ENCODE measurements at regions not wholly inside any gene's neighbourhood (a gene's known extent, or its start where the extent isn't known, plus 50 kb on each side); places are given as distances from the start of the nearest gene placed in this dataset.

- Mint-ChIP-seq H3K27ac (no peak overlapping the region), H3K9me3 (peaks cover 28% of the 10 kb centered on the region), H3K4me3 (no peak overlapping the region), H3K36me3 (ENCODE audit: low read depth) (no peaks in the 10 kb centered on the region), H3K27me3 (ENCODE audit: low read depth) (no peaks in the 10 kb centered on the region), H3K4me1 (peaks cover 19% of the 10 kb centered on the region)
- TF ChIP-seq CTCF (IDR thresholded peaks at IDR 0.05; ENCODE audit: unreplicated experiment in 3 of 3): no peak
Observed at GRCh38 chr2:226450141-226450540, 349.5 kb downstream of the IRS1 start.

GRCh38 chr2:226447338-226448300, 352.0 kb downstream of the IRS1 start:
- Mint-ChIP-seq H3K4me1 (peaks cover 19% of the 10 kb centered on the region), H3K4me3 (no peak overlapping the region), H3K9me3 (peaks cover 15% of the 10 kb centered on the region), H3K27me3 (ENCODE audit: low read depth) (no peaks in the 10 kb centered on the region), H3K36me3 (ENCODE audit: low read depth) (no peaks in the 10 kb centered on the region), H3K27ac (peak overlapping the region in 1 of 3 experiments; percentile 76)
- no peak for TF ChIP-seq CTCF (IDR thresholded peaks at IDR 0.05; ENCODE audit: unreplicated experiment in 3 of 3)

- Mint-ChIP-seq H3K9me3 (peaks cover 8% of the 10 kb centered on the region), H3K4me3 (no peak overlapping the region), H3K27me3 (ENCODE audit: low read depth) (no peaks in the 10 kb centered on the region), H3K27ac (peak overlapping the region; percentile 15 to 76 (median 69)), H3K36me3 (ENCODE audit: low read depth) (no peaks in the 10 kb centered on the region), H3K4me1 (peaks cover 19% of the 10 kb centered on the region)
- TF ChIP-seq CTCF (IDR thresholded peaks at IDR 0.05; ENCODE audit: unreplicated experiment in 3 of 3): no peak
Observed at GRCh38 chr2:226446406-226447001, 353.1 kb downstream of the IRS1 start.

- TF ChIP-seq CTCF (IDR thresholded peaks at IDR 0.05; ENCODE audit: unreplicated experiment in 3 of 3): no peak
- H3K9me3 Mint-ChIP-seq: peaks cover 5% of the 10 kb centered on the region
Observed at GRCh38 chr2:226445216-226445861, 354.3 kb downstream of the IRS1 start.

GRCh38 chr2:226443112-226443511, 356.5 kb downstream of the IRS1 start:
- no peak for TF ChIP-seq CTCF (IDR thresholded peaks at IDR 0.05; ENCODE audit: unreplicated experiment in 3 of 3)
- no peaks in the 10 kb centered on the region for H3K9me3 Mint-ChIP-seq
- H3K27me3 Mint-ChIP-seq (ENCODE audit: low read depth): no peaks in the 10 kb centered on the region
- H3K4me3 Mint-ChIP-seq: no peak overlapping the region
- no peaks in the 10 kb centered on the region for H3K36me3 Mint-ChIP-seq (ENCODE audit: low read depth)
- no peak overlapping the region for H3K27ac Mint-ChIP-seq
- H3K4me1 Mint-ChIP-seq: peaks cover 19% of the 10 kb centered on the region

More at GRCh38 chr2:226445216-226445861, 354.3 kb downstream of the IRS1 start:
- no peaks in the 10 kb centered on the region for H3K27me3 Mint-ChIP-seq (ENCODE audit: low read depth)
- no peaks in the 10 kb centered on the region for H3K36me3 Mint-ChIP-seq (ENCODE audit: low read depth)
- H3K27ac Mint-ChIP-seq: peak overlapping the region; percentile 57 to 76 (median 69)
- H3K4me3 Mint-ChIP-seq: no peak overlapping the region
- peaks cover 19% of the 10 kb centered on the region for H3K4me1 Mint-ChIP-seq

Measured in nephron (organoid).